ENCODE measurements at regions not wholly inside any gene's neighbourhood (a gene's known extent, or its start where the extent isn't known, plus 50 kb on each side); places are given as distances from the start of the nearest gene placed in this dataset.

GRCh38 chr1:90564164-90564563 is 152.9 kb downstream of the BARHL2 start:
- no peak for TF ChIP-seq CTCF (IDR thresholded peaks at IDR 0.05)
- no peak for TF ChIP-seq POLR2A (IDR thresholded peaks at IDR 0.05)
- no peak for TF ChIP-seq EP300 (IDR thresholded peaks at IDR 0.05)

All from sigmoid colon (tissue), 4 donors.